ENCODE measurements at regions not wholly inside any gene's neighbourhood (a gene's known extent, or its start where the extent isn't known, plus 50 kb on each side); places are given as distances from the start of the nearest gene placed in this dataset.

- ATAC-seq (no peak), DNase-seq (no peak)
- H3K27me3 Mint-ChIP-seq (ENCODE audit: low read depth in 2 of 2), result peaks cover 0 to 15% of the 10 kb centered on the region in 2 donors
- peaks cover 0 to 8% of the 10 kb centered on the region in 2 donors for H3K4me1 Mint-ChIP-seq
- H3K9me3 Mint-ChIP-seq, result no peaks in the 10 kb centered on the region
- H3K36me3 Mint-ChIP-seq, result no peaks in the 10 kb centered on the region
- no peaks in the 10 kb centered on the region for H3K36me3 ChIP-seq (ENCODE audit: control insufficient read depth, insufficient read depth, low read length)
- no peaks in the 10 kb centered on the region for H3K4me1 ChIP-seq (ENCODE audit: control insufficient read depth, insufficient read depth, low read length)
- WGBS (ENCODE audit: insufficient coverage), result 76% methylated on average over 3 of the region's 4 CpGs
- no peak for TF ChIP-seq CTCF (IDR thresholded peaks at IDR 0.05)
- no peak overlapping the region for H3K27ac Mint-ChIP-seq
- H3K4me3 ChIP-seq (ENCODE audit: low read length), result no peak overlapping the region
- H3K9me3 ChIP-seq (ENCODE audit: control insufficient read depth, insufficient read depth, low read length), result no peaks in the 10 kb centered on the region
- no peak overlapping the region for H3K4me3 Mint-ChIP-seq
- intact Hi-C loops (cut with micrococcal nuclease), result no loop called here
- H3K27ac ChIP-seq (ENCODE audit: low read length), result no peak overlapping the region
- no peaks in the 10 kb centered on the region for H3K27me3 ChIP-seq (ENCODE audit: control insufficient read depth, insufficient read depth, low read length)
Measured at GRCh38 chr3:102665183-102665582, 230.4 kb downstream of the ZPLD1 start.

- Histone ChIP-seq H3K9me3 (ENCODE audit: control insufficient read depth, insufficient read depth, low read length) (no peaks in the 10 kb centered on the region), H3K27ac (ENCODE audit: low read length) (no peak overlapping the region), H3K4me3 (ENCODE audit: low read length) (no peak overlapping the region), H3K4me1 (ENCODE audit: control insufficient read depth, insufficient read depth, low read length) (no peaks in the 10 kb centered on the region), H3K27me3 (ENCODE audit: control insufficient read depth, insufficient read depth, low read length) (no peaks in the 10 kb centered on the region), H3K36me3 (ENCODE audit: control insufficient read depth, insufficient read depth, low read length) (no peaks in the 10 kb centered on the region)
- H3K27ac Mint-ChIP-seq, result no peak overlapping the region
- peaks cover 0 to 8% of the 10 kb centered on the region in 2 donors for H3K4me1 Mint-ChIP-seq
- WGBS (ENCODE audit: insufficient coverage), result 76% methylated on average over 2 of the region's 4 CpGs
- no peak overlapping the region for H3K4me3 Mint-ChIP-seq
- no peak for DNase-seq
- H3K9me3 Mint-ChIP-seq, result no peaks in the 10 kb centered on the region
- ATAC-seq, result no peak
- H3K36me3 Mint-ChIP-seq, result no peaks in the 10 kb centered on the region
- intact Hi-C loops (cut with micrococcal nuclease), result no loop called here
- no peak for TF ChIP-seq CTCF (IDR thresholded peaks at IDR 0.05)
- H3K27me3 Mint-ChIP-seq (ENCODE audit: low read depth in 2 of 2), result peaks cover 0 to 15% of the 10 kb centered on the region in 2 donors
Measured at GRCh38 chr3:102668247-102668646, 233.4 kb downstream of the ZPLD1 start.

- peaks cover 5 to 13% of the 10 kb centered on the region in 2 donors for H3K4me1 Mint-ChIP-seq
- H3K27ac Mint-ChIP-seq, result no peak overlapping the region
- no peak overlapping the region for H3K4me3 ChIP-seq (ENCODE audit: low read length)
- H3K4me3 Mint-ChIP-seq, result no peak overlapping the region
- H3K4me1 ChIP-seq (ENCODE audit: control insufficient read depth, insufficient read depth, low read length), result no peaks in the 10 kb centered on the region
- no peaks in the 10 kb centered on the region for H3K36me3 Mint-ChIP-seq
- H3K27ac ChIP-seq (ENCODE audit: low read length), result no peak overlapping the region
- no peaks in the 10 kb centered on the region for H3K9me3 ChIP-seq (ENCODE audit: control insufficient read depth, insufficient read depth, low read length)
- WGBS (ENCODE audit: insufficient coverage), result 86% methylated on average over 1 of the region's 2 CpGs
- no peak for TF ChIP-seq CTCF (IDR thresholded peaks at IDR 0.05)
- H3K9me3 Mint-ChIP-seq, result no peaks in the 10 kb centered on the region
- H3K27me3 ChIP-seq (ENCODE audit: control insufficient read depth, insufficient read depth, low read length), result peaks cover 3% of the 10 kb centered on the region
- no peaks in the 10 kb centered on the region for H3K27me3 Mint-ChIP-seq (ENCODE audit: low read depth in 2 of 2)
- ATAC-seq (no peak), DNase-seq (no peak)
- intact Hi-C loops (cut with micrococcal nuclease), result loop anchor here (10.0 kb wide), 2 partner anchors 1674 to 1894 kb away; no protein-coding TSS in a partner anchor
- H3K36me3 ChIP-seq (ENCODE audit: control insufficient read depth, insufficient read depth, low read length), result no peaks in the 10 kb centered on the region
Measured at GRCh38 chr3:102670986-102671385, 236.2 kb downstream of the ZPLD1 start.

- Mint-ChIP-seq H3K4me3 (no peak overlapping the region), H3K27ac (no peak overlapping the region), H3K9me3 (no peaks in the 10 kb centered on the region), H3K27me3 (ENCODE audit: low read depth in 2 of 2) (no peaks in the 10 kb centered on the region), H3K36me3 (no peaks in the 10 kb centered on the region), H3K4me1 (peaks cover 5 to 13% of the 10 kb centered on the region in 2 donors)
- Histone ChIP-seq H3K4me3 (ENCODE audit: low read length) (no peak overlapping the region), H3K36me3 (ENCODE audit: control insufficient read depth, insufficient read depth, low read length) (no peaks in the 10 kb centered on the region), H3K9me3 (ENCODE audit: control insufficient read depth, insufficient read depth, low read length) (no peaks in the 10 kb centered on the region), H3K4me1 (ENCODE audit: control insufficient read depth, insufficient read depth, low read length) (no peaks in the 10 kb centered on the region), H3K27ac (ENCODE audit: low read length) (no peak overlapping the region), H3K27me3 (ENCODE audit: control insufficient read depth, insufficient read depth, low read length) (peaks cover 3% of the 10 kb centered on the region)
- DNase-seq (no peak), ATAC-seq (no peak)
- intact Hi-C loops (cut with micrococcal nuclease), result loop anchor here (10.0 kb wide), 2 partner anchors 1672 to 1892 kb away; no protein-coding TSS in a partner anchor
- no peak for TF ChIP-seq CTCF (IDR thresholded peaks at IDR 0.05)
- whole genome bisulfite sequencing (ENCODE audit: insufficient coverage), result 91% methylated on average over 1 of the region's 1 CpG
Measured at GRCh38 chr3:102672305-102672704, 237.5 kb downstream of the ZPLD1 start.
